OCI-LY7 (cell line): ENCODE measurements at regions not wholly inside any gene's neighbourhood (a gene's known extent, or its start where the extent isn't known, plus 50 kb on each side); places are given as distances from the start of the nearest gene placed in this dataset.

Experiments used
- BruUV-seq: library from RNA; stranded (reverse); fragments of 400-500 nt; replicated peaks from 2 replicates; lab custom pipeline; 2021; lab: Mats Ljungman, UMichigan
- CTCF ChIA-PET: fragments of 300-600 bp; sonication (Branson Sonifier 250); formaldehyde crosslinking; loops from one replicate; lab custom pipeline; 2022; ENCODE audit warnings: antibody characterized with exemption; ENCODE audit not compliant: unreplicated experiment; lab: Charles Lee
- POLR2A ChIA-PET: fragments of 300-600 bp; sonication (Branson Sonifier 250); formaldehyde crosslinking; loops from one replicate; lab custom pipeline; 2022; ENCODE audit warnings: antibody characterized with exemption; lab: Charles Lee
- DNase-seq: peaks from one replicate; pipeline ENCODE4 v3.0.0-alpha.2; 2015; ENCODE audit warnings: low spot score
- H2AFZ ChIP-seq: fragments of 200-600 bp; sonication (generic), shearing (Covaris generic); 2 replicates; pipeline ENCODE4 v1.6.1; 2014; ENCODE audit warnings: mild to moderate bottlenecking, antibody characterized with exemption, low read length, moderate library complexity
- H3K27ac ChIP-seq: fragments of 200-600 bp; sonication (generic); 2 replicates; pipeline ENCODE4 v1.5.1; 2014; ENCODE audit warnings: mixed run types, low read depth, mild to moderate bottlenecking, moderate library complexity, low read length, inconsistent platforms; ENCODE audit not compliant: poor library complexity, severe bottlenecking
- H3K36me3 ChIP-seq: fragments of 200-600 bp; sonication (generic); 2 replicates; pipeline ENCODE4 v1.6.1; 2014; ENCODE audit warnings: mild to moderate bottlenecking, antibody characterized with exemption, low read length, moderate library complexity, mixed read lengths; ENCODE audit not compliant: insufficient read depth
- H3K4me1 ChIP-seq: fragments of 200-600 bp; sonication (generic); 2 replicates; pipeline ENCODE4 v1.5.1; 2014; ENCODE audit warnings: mild to moderate bottlenecking, low read length; ENCODE audit not compliant: insufficient read depth, poor library complexity, severe bottlenecking
- H3K4me2 ChIP-seq: fragments of 200-600 bp; sonication (generic); 2 replicates; pipeline ENCODE4 v1.6.1; 2014; ENCODE audit warnings: mild to moderate bottlenecking, low read length
- H3K4me3 ChIP-seq: fragments of 200-600 bp; sonication (generic); 2 replicates; pipeline ENCODE4 v1.5.1; 2014; ENCODE audit warnings: mild to moderate bottlenecking, low read depth, low read length; ENCODE audit not compliant: poor library complexity, severe bottlenecking
- H3K79me2 ChIP-seq: fragments of 200-600 bp; sonication (generic); 2 replicates; pipeline ENCODE4 v1.6.1; 2016; ENCODE audit warnings: low read depth, mild to moderate bottlenecking, low read length, moderate library complexity, mixed read lengths; ENCODE audit not compliant: insufficient read depth
- H3K9me2 ChIP-seq: fragments of 200-600 bp; sonication (generic); 2 replicates; pipeline ENCODE4 v1.6.1; 2016; ENCODE audit warnings: mild to moderate bottlenecking, low read length, mixed read lengths; ENCODE audit not compliant: insufficient read depth
- H3K9me3 ChIP-seq: fragments of 200-600 bp; sonication (generic); 2 replicates; pipeline ENCODE4 v1.6.1; 2014; ENCODE audit warnings: mild to moderate bottlenecking, mixed run types, low read length, mixed read lengths
- H4K20me1 ChIP-seq: fragments of 200-600 bp; sonication (generic); 2 replicates; pipeline ENCODE4 v1.6.1; 2014; ENCODE audit warnings: mild to moderate bottlenecking, antibody characterized with exemption, low read length, moderate library complexity, mixed read lengths; ENCODE audit not compliant: insufficient read depth
- CTCF ChIP-seq: fragments of 200-600 bp; sonication (generic); conservative IDR thresholded peaks from 2 replicates; pipeline ENCODE4 v1.5.1; 2014; ENCODE audit warnings: mild to moderate bottlenecking, antibody characterized with exemption, low read length, moderate library complexity, mixed read lengths
- EZH2phosphoT487 ChIP-seq: fragments of 200-600 bp; sonication (generic); IDR thresholded peaks from 2 replicates; pipeline ENCODE4 v1.6.1; 2018; ENCODE audit warnings: low read depth, borderline replicate concordance, mild to moderate bottlenecking, mixed run types, antibody characterized with exemption, low read length, moderate library complexity, mixed read lengths
- intact Hi-C: fragments of 100-400 bp; cut with micrococcal nuclease; formaldehyde crosslinking; loops from one replicate; pipeline ENCODE4 v1.10.0; 2022; ENCODE audit not compliant: unreplicated experiment

GRCh38 chr13:70580825-70581224, 472.6 kb upstream of the KLHL1 start:
- H3K79me2 ChIP-seq, result no peaks in the 10 kb centered on the region
- H3K4me1 ChIP-seq, result no peaks in the 10 kb centered on the region
- no peaks in the 10 kb centered on the region for H3K9me2 ChIP-seq
- DNase-seq, result no peak
- ChIA-PET POLR2A (no interaction called here), CTCF (no interaction called here)
- no peak overlapping the region for H2AFZ ChIP-seq
- TF ChIP-seq EZH2phosphoT487, result no peak
- TF ChIP-seq CTCF, result no peak
- H4K20me1 ChIP-seq, result no peaks in the 10 kb centered on the region
- no peak overlapping the region for H3K27ac ChIP-seq
- no peaks in the 10 kb centered on the region for H3K36me3 ChIP-seq
- BruUV-seq, result no TSS peak
- intact Hi-C loops, result no loop called here
- no peaks in the 10 kb centered on the region for H3K9me3 ChIP-seq
- no peak overlapping the region for H3K4me2 ChIP-seq
- no peak overlapping the region for H3K4me3 ChIP-seq

GRCh38 chr13:70579941-70580340, 471.7 kb upstream of the KLHL1 start:
- H3K4me3 ChIP-seq, result no peak overlapping the region
- ChIA-PET CTCF (no interaction called here), POLR2A (no interaction called here)
- no peaks in the 10 kb centered on the region for H3K9me3 ChIP-seq
- BruUV-seq, result no TSS peak
- no peak overlapping the region for H3K27ac ChIP-seq
- no peak for TF ChIP-seq EZH2phosphoT487
- TF ChIP-seq CTCF, result no peak
- no peaks in the 10 kb centered on the region for H3K9me2 ChIP-seq
- no peak overlapping the region for H2AFZ ChIP-seq
- no peak for DNase-seq
- no peaks in the 10 kb centered on the region for H3K79me2 ChIP-seq
- no peaks in the 10 kb centered on the region for H3K4me1 ChIP-seq
- intact Hi-C loops, result no loop called here
- no peaks in the 10 kb centered on the region for H4K20me1 ChIP-seq
- no peaks in the 10 kb centered on the region for H3K36me3 ChIP-seq
- no peak overlapping the region for H3K4me2 ChIP-seq

- H4K20me1 ChIP-seq, result no peaks in the 10 kb centered on the region
- no TSS peak for BruUV-seq
- no peaks in the 10 kb centered on the region for H3K9me2 ChIP-seq
- H3K36me3 ChIP-seq, result no peaks in the 10 kb centered on the region
- no peak for DNase-seq
- no peak overlapping the region for H2AFZ ChIP-seq
- intact Hi-C loops, result no loop called here
- H3K4me3 ChIP-seq, result no peak overlapping the region
- H3K9me3 ChIP-seq, result no peaks in the 10 kb centered on the region
- no peak overlapping the region for H3K4me2 ChIP-seq
- TF ChIP-seq EZH2phosphoT487, result no peak
- no peak for TF ChIP-seq CTCF
- ChIA-PET CTCF (no interaction called here), POLR2A (no interaction called here)
- no peak overlapping the region for H3K27ac ChIP-seq
- H3K4me1 ChIP-seq, result no peaks in the 10 kb centered on the region
- H3K79me2 ChIP-seq, result no peaks in the 10 kb centered on the region
Measured at GRCh38 chr13:70571221-70571620, 463.0 kb upstream of the KLHL1 start.
